ENCODE measurements at regions not wholly inside any gene's neighbourhood (a gene's known extent, or its start where the extent isn't known, plus 50 kb on each side); places are given as distances from the start of the nearest gene placed in this dataset.

DNA sequence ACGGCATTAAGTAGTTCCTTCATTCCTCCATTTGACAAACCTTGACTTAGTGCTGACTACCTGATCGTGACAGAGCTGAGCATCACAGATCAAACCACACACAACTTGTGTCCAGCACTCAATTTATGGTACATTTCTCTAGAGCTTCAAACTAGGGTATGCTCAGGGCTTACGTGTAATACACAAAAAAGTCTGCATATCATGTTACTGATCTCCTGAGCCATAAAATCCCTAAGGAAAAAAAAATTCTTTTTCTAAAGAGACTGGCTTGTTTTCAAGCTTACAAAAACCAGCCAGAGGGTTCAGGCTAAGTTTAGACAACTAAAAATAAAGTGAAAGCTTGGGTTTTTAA lies 88.0 kb upstream of the ALKAL2 start:
- in situ Hi-C loops (cut with MboI) (no loop called here), intact Hi-C loops (cut with micrococcal nuclease; ENCODE audit: unreplicated experiment) (no loop called here)
- Histone ChIP-seq H4K20me1 (ENCODE audit: control insufficient read depth, insufficient read depth) (no peaks in the 10 kb centered on the region), H3K4me3 (no peak overlapping the region), H3K79me2 (ENCODE audit: control insufficient read depth, insufficient read depth, low read length) (no peaks in the 10 kb centered on the region), H3K4me1 (ENCODE audit: control insufficient read depth, insufficient read depth, low read length) (no peaks in the 10 kb centered on the region), H2AFZ (ENCODE audit: control insufficient read depth, low read depth, low read length) (no peak overlapping the region), H3K4me2 (ENCODE audit: control insufficient read depth, insufficient read depth) (no peak overlapping the region), H3K9ac (ENCODE audit: control insufficient read depth, insufficient read depth, low read length) (no peak overlapping the region), H3K27ac (ENCODE audit: control insufficient read depth, insufficient read depth) (no peak overlapping the region), H3K36me3 (ENCODE audit: control insufficient read depth in 2 of 2, insufficient read depth in 2 of 2, low read length in 1 of 2) (no peaks in the 10 kb centered on the region), H3K9me3 (replicated peaks; ENCODE audit: control insufficient read depth, insufficient read depth, low read length) (no peaks in the 10 kb centered on the region), H3K27me3 (replicated peaks in 1 of 2; ENCODE audit: control insufficient read depth in 2 of 2, insufficient read depth in 2 of 2, low read length in 1 of 2) (no peaks in the 10 kb centered on the region)
- SMC1A ChIA-PET (ENCODE audit: uncharacterized antibody, unreplicated experiment) = no interaction called here
- FAIRE-seq = no peak
- RAD21 ChIA-PET (ENCODE audit: unreplicated experiment) = interaction anchor here (0.9 kb wide), 1 partner anchor 339 kb away, joined by 3 read pairs; no protein-coding TSS in a partner anchor
- no peak for DNase-seq (ENCODE audit: low read depth, low spot score)
- CTCF ChIA-PET = no interaction called here
- no peak for TF ChIP-seq CBFB (IDR thresholded peaks at IDR 0.05; ENCODE audit: low read depth)
- no peak for TF ChIP-seq BHLHE40 (IDR thresholded peaks at IDR 0.05; ENCODE audit: borderline replicate concordance in 1 of 2, low read depth in 2 of 2, low read length in 1 of 2)
- no peak for TF ChIP-seq POLR2AphosphoS2 (IDR thresholded peaks at IDR 0.05; ENCODE audit: low read depth, low read length)
- TF ChIP-seq PAX8 (IDR thresholded peaks at IDR 0.05) = no peak
- no peak for TF ChIP-seq RELA (IDR thresholded peaks at IDR 0.05; ENCODE audit: borderline replicate concordance, partially characterized antibody)
- no peak for TF ChIP-seq FOS (IDR thresholded peaks at IDR 0.05; ENCODE audit: borderline replicate concordance, extremely low read depth, insufficient read length)
- TF ChIP-seq SPI1 (IDR thresholded peaks at IDR 0.05; ENCODE audit: borderline replicate concordance, insufficient read depth, low read depth, low read length) = no peak
- no peak for TF ChIP-seq YBX1 (IDR thresholded peaks at IDR 0.05)
- TF ChIP-seq STAT1 (conservative IDR thresholded peaks at IDR 0.05) = no peak
- TF ChIP-seq ASH2L (IDR thresholded peaks at IDR 0.05; ENCODE audit: borderline replicate concordance, low read depth) = no peak
- no peak for TF ChIP-seq ZNF217 (IDR thresholded peaks at IDR 0.05)
- no peak for TF ChIP-seq BCLAF1 (IDR thresholded peaks at IDR 0.05)
- no peak for TF ChIP-seq NR2F1 (conservative IDR thresholded peaks at IDR 0.05)
- TF ChIP-seq FOXM1 (IDR thresholded peaks at IDR 0.05; ENCODE audit: low read depth, low read length) = no peak
- TF ChIP-seq POU2F2 (IDR thresholded peaks at IDR 0.05; ENCODE audit: borderline replicate concordance, low read depth, low read length) = no peak
- TF ChIP-seq EED (IDR thresholded peaks at IDR 0.05; ENCODE audit: low read depth) = no peak
- TF ChIP-seq WRNIP1 (IDR thresholded peaks at IDR 0.05; ENCODE audit: borderline replicate concordance, low read depth, low read length) = no peak
- no peak for TF ChIP-seq CHD2 (IDR thresholded peaks at IDR 0.05; ENCODE audit: borderline replicate concordance, low read depth, low read length)
- no peak for TF ChIP-seq NR2C1 (IDR thresholded peaks at IDR 0.05)
- TF ChIP-seq MEF2B (IDR thresholded peaks at IDR 0.05; ENCODE audit: partially characterized antibody, poor library complexity, severe bottlenecking) = no peak
- POLR2A ChIA-PET = no interaction called here
- 31% methylated on average over 3 of the region's 3 CpGs for WGBS (ENCODE audit: insufficient coverage, insufficient replicate concordance, low lambda C conversion rate, missing lambda C conversion rate)
- no TSS peak for BruUV-seq (replicated peaks)
- ATAC-seq = no peak

Measured in GM12878 (cell line).